Heart left ventricle (tissue), 16 donors: ENCODE measurements at regions not wholly inside any gene's neighbourhood (a gene's known extent, or its start where the extent isn't known, plus 50 kb on each side); places are given as distances from the start of the nearest gene placed in this dataset.

ENCODE experiments used
- ATAC-seq, 4 donors: fragments of 200-7000 bp; cut with Tn5 transposase; one replicate each; pipeline ENCODE4 v1.9.1; 2020 to 2022; ENCODE audit warnings: moderate library complexity in 4 of 4, mild to moderate bottlenecking in 3 of 4, moderate number of reproducible peaks in 1 of 4
- DNase-seq, 5 donors: peaks; one replicate each; pipeline ENCODE4 v3.0.0-alpha.2; 2020
- H3K27ac ChIP-seq, 12 donors: fragments of 200-600 bp; sonication (generic) in 4 of 12; one replicate each; pipeline versions ENCODE4 v1.5.0 to v1.8.0; 2016 to 2022; ENCODE audit warnings: mild to moderate bottlenecking in 2 of 12
- H3K27me3 ChIP-seq, 9 donors: fragments of 200-600 bp; sonication (generic) in 2 of 9; one replicate each; pipeline versions ENCODE4 v1.5.1 to v1.8.0; 2016 to 2022; ENCODE audit warnings: mild to moderate bottlenecking in 3 of 9
- H3K36me3 ChIP-seq, 9 donors: fragments of 200-600 bp; sonication (generic) in 2 of 9; one replicate each; pipeline versions ENCODE4 v1.5.0 to v1.8.0; 2018 to 2022; ENCODE audit warnings: mild to moderate bottlenecking in 2 of 9
- H3K4me1 ChIP-seq, 12 donors: fragments of 200-600 bp; sonication (generic) in 4 of 12; one replicate each; pipeline versions ENCODE4 v1.5.0 to v1.8.0; 2016 to 2022; ENCODE audit warnings: mild to moderate bottlenecking in 3 of 12
- H3K4me3 ChIP-seq, 12 donors: fragments of 200-600 bp; sonication (generic) in 4 of 12; one replicate each; pipeline versions ENCODE4 v1.5.0 to v1.8.0; 2017 to 2022; ENCODE audit warnings: mild to moderate bottlenecking in 9 of 12, moderate library complexity in 4 of 12
- H3K9me3 ChIP-seq, 12 donors: fragments of 200-600 bp; sonication (generic) in 4 of 12; one replicate each; pipeline versions ENCODE4 v1.5.0 to v1.8.0; 2016 to 2022; ENCODE audit warnings: mild to moderate bottlenecking in 1 of 12
- POLR2A ChIP-seq, 2 donors: fragments of 450-650 bp; IDR thresholded peaks; one replicate each; pipeline ENCODE4 v1.6.1; 2017; ENCODE audit warnings: antibody characterized with exemption in 2 of 2, mild to moderate bottlenecking in 2 of 2, moderate library complexity in 2 of 2
- WGBS, 4 donors: extraction: QIAGEN DNeasy Blood & Tissue Kit in 2 of 4; methylation state at CpG; one replicate each; pipeline versions ENCODE4 v1.1.5 to v1.1.7; 2013 to 2018; 5-methylcytosine and 5-hydroxymethylcytosine counted together
- intact Hi-C, 10 donors: fragments of 100-400 bp; cut with DNase I; formaldehyde crosslinking; loops; one replicate each; pipeline versions ENCODE4 v1.11.1 to v1.14.2; 2022
- TF ChIP-seq, protein P1 (sequence below), 12 donors: fragments of 200-600 bp; sonication (generic) in 4 of 12; IDR thresholded peaks; one replicate each; pipeline versions ENCODE4 v1.5.0 to v1.8.0; 2018 to 2022; ENCODE audit warnings: antibody characterized with exemption in 12 of 12, mild to moderate bottlenecking in 5 of 12
- donor health status: ischemic (EF 13 %, LVEDD 7.1; RV severe dilation, severe dysfunction).
- donor health status: healthy with polysubstance abuse.
- donor health status: DM: no; HTN: yes; CAD: no.
- donor health status: DM: no; HTN: no; CAD: no.
- donor health status: ischemic (EF 25% LVEDD 6.9; RV normal size, moderate dysfunction).
- donor health status: ischemic (EF 25% LVEDD 5.7; RV mildly dilated, moderate dysfunction).
- donor health status: healthy.
- donor health status: DM: yes; HTN: yes; CAD: no.
- donor health status: ischemic (EF 35%, LVEDD 5.7; RV mildly dilated, moderate dysfunction).
- donor health status: nonischemic (EF 11% LVEDD 7.7; RV severe dilation, severe dysfunction).
- donor health status: DM: yes; HTN: yes; CAD: no.
- donor health status: PGD.
- donor health status: ischemic (EF 29% LVEDD 5.4; RV normal size, mild dysfunction).
- donor health status: nonischemic (EF 23%, LVEDD 6.1; RV moderate dilation, normal function).

DNA sequence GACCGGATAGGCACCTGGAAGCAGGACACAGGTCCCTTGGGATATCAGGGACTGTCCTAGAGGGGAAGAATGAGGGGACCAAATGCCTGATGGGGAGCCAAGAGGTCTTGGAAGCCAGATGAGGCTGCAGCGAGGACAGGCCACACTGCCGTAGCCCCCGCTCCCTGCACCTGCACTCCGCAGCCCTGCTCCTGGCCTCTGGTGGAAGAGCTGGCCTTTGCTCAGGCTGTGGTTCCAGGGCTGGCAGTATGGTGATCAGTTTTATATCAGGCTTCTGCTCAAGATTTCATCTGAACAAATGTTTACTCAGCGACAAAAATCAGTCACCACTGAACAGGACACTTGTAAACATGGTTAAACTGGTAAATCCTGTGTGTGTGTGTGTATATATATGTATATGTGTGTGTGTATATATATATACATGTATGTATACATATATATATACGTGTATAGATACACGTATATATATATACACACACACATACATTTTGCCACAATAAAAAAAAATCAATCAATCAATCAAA is 52.5 kb upstream of the TAF1B start:
- WGBS, 4 donors = 95 to 98% (median 97%) methylated on average over 4 to 8 of the region's 8 CpGs
- intact Hi-C loops = no loop called here
- Histone ChIP-seq H3K27ac (no peak overlapping the region), H3K4me3 (no peak overlapping the region), H3K27me3 (no peaks in the 10 kb centered on the region), H3K36me3 (no peaks in the 10 kb centered on the region), H3K4me1 (peaks cover 0 to 23% (median 11%) of the 10 kb centered on the region in 12 donors), H3K9me3 (peaks cover 0 to 5% (median 0%) of the 10 kb centered on the region in 12 donors)
- DNase-seq (peak in 2 of 5 donors; percentile 3 to 9), ATAC-seq (no peak)
- no peak for TF ChIP-seq POLR2A (IDR thresholded peaks at IDR 0.05)
- TF ChIP-seq, protein P1, sequence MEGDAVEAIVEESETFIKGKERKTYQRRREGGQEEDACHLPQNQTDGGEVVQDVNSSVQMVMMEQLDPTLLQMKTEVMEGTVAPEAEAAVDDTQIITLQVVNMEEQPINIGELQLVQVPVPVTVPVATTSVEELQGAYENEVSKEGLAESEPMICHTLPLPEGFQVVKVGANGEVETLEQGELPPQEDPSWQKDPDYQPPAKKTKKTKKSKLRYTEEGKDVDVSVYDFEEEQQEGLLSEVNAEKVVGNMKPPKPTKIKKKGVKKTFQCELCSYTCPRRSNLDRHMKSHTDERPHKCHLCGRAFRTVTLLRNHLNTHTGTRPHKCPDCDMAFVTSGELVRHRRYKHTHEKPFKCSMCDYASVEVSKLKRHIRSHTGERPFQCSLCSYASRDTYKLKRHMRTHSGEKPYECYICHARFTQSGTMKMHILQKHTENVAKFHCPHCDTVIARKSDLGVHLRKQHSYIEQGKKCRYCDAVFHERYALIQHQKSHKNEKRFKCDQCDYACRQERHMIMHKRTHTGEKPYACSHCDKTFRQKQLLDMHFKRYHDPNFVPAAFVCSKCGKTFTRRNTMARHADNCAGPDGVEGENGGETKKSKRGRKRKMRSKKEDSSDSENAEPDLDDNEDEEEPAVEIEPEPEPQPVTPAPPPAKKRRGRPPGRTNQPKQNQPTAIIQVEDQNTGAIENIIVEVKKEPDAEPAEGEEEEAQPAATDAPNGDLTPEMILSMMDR (IDR thresholded peaks at IDR 0.05) = no peak

GRCh38 chr2:9791711-9792110 is 51.6 kb upstream of the TAF1B start:
- Histone ChIP-seq H3K9me3 (peaks cover 0 to 5% (median 0%) of the 10 kb centered on the region in 12 donors), H3K27me3 (no peaks in the 10 kb centered on the region), H3K4me3 (no peak overlapping the region), H3K36me3 (no peaks in the 10 kb centered on the region), H3K4me1 (peaks cover 0 to 23% (median 11%) of the 10 kb centered on the region in 12 donors), H3K27ac (peak overlapping the region in 7 of 12 donors; percentile 6 to 64 (median 38))
- 48 to 55% (median 53%) methylated on average over 4 of the region's 4 CpGs for WGBS, 4 donors
- DNase-seq (peak in 2 of 5 donors; percentile 16 to 22), ATAC-seq (peak; percentile 35 to 51 (median 40))
- TF ChIP-seq, protein P1 (IDR thresholded peaks at IDR 0.05) = no peak
- no peak for TF ChIP-seq POLR2A (IDR thresholded peaks at IDR 0.05)
- intact Hi-C loops = no loop called here

DNA sequence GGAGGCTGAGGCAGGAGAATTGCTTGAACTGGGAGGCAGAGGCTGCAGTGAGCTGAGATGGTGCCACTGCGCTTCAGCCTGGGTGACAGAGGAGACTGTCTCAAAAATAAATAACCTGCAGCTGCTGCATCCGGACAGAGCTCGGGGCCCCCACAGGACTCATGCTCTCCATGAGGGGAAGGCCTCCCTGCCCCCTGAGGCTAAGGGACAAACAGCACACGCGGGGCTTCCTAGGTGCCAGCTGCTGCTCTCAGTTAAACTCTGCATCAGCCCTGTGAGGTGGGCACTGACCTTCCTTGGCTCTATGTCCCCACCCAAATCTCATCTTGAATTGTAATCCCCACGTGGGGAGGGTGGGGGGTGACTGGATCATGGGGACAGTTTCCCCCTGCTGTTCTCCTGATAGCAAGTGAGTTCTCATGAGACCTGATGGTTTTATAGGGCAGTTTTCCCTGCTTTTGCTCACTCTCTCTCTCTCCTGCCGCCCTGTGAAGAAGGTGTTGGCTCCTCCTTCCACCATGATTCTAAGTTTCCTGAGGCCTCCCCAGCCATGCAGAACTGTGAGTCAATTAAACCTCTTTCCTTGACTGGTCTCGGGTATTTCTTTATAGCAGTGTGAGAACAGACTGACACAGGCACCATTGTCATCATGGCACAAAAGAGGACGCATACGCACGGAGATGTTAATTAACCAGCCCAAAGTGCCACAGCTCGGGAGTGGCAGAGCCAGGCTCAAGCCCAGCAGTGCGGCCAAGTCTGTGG is 49.9 kb upstream of the TAF1B start:
- peaks cover 0 to under 1% (median 0%) of the 10 kb centered on the region in 12 donors for H3K9me3 ChIP-seq
- peaks cover 0 to 26% (median 11%) of the 10 kb centered on the region in 12 donors for H3K4me1 ChIP-seq
- DNase-seq (peak in 1 of 5 donors; percentile 13), ATAC-seq (no peak)
- H3K27me3 ChIP-seq = no peaks in the 10 kb centered on the region
- H3K27ac ChIP-seq = peak overlapping the region in 2 of 12 donors; percentile 21 to 51
- no peak overlapping the region for H3K4me3 ChIP-seq
- TF ChIP-seq, protein P1 (IDR thresholded peaks at IDR 0.05) = no peak
- no peak for TF ChIP-seq POLR2A (IDR thresholded peaks at IDR 0.05)
- no peaks in the 10 kb centered on the region for H3K36me3 ChIP-seq
- intact Hi-C loops = no loop called here
- WGBS, 4 donors = 74 to 83% (median 79%) methylated on average over 13 of the region's 13 CpGs
